H1 (cell line): ENCODE measurements at regions not wholly inside any gene's neighbourhood (a gene's known extent, or its start where the extent isn't known, plus 50 kb on each side); places are given as distances from the start of the nearest gene placed in this dataset.

Experiments
- ATF3 ChIP-seq: IDR thresholded peaks from 2 replicates; pipeline ENCODE4 v1.6.1; 2011; ENCODE audit warnings: low read depth, mild to moderate bottlenecking, low read length; ENCODE audit not compliant: insufficient read depth
- BRCA1 ChIP-seq: IDR thresholded peaks from 2 replicates; pipeline ENCODE4 v1.6.1; 2012; ENCODE audit warnings: low read depth, low read length, improper control_type of control experiment
- CREB1 ChIP-seq: IDR thresholded peaks from 2 replicates; pipeline ENCODE4 v1.6.1; 2012; ENCODE audit warnings: inconsistent platforms
- CTCF ChIP-seq, 3 experiments: IDR thresholded peaks; 1 replicate in 2 of 3; 2 replicates in 1 of 3; pipeline versions ENCODE4 v1.5.1 to v1.6.1; 2011; ENCODE audit warnings: low read length in 3 of 3, mild to moderate bottlenecking in 3 of 3, inconsistent platforms in 2 of 3, low read depth in 1 of 3, moderate library complexity in 1 of 3; ENCODE audit not compliant: insufficient read depth in 1 of 3; ENCODE audit errors: control extremely low read depth in 1 of 3
- EP300 ChIP-seq, 2 experiments: IDR thresholded peaks; 1 replicate in 1 of 2; 2 replicates in 1 of 2; pipeline ENCODE4 v1.6.1; 2011 to 2012; ENCODE audit warnings: low read depth in 2 of 2, low read length in 2 of 2, mild to moderate bottlenecking in 2 of 2, borderline replicate concordance in 1 of 2, inconsistent platforms in 1 of 2, moderate library complexity in 1 of 2
- EZH2 ChIP-seq: fragments of 200-600 bp; sonication (generic); IDR thresholded peaks from 2 replicates; pipeline ENCODE4 v1.7.1; 2012; ENCODE audit warnings: low read depth, mild to moderate bottlenecking, moderate library complexity, low read length, inconsistent platforms; ENCODE audit not compliant: severe bottlenecking
- JUN ChIP-seq: IDR thresholded peaks from 2 replicates; pipeline ENCODE4 v1.6.1; 2011; ENCODE audit warnings: low read depth, mild to moderate bottlenecking, improper control_type of control experiment, low read length
- POLR2AphosphoS5 ChIP-seq: IDR thresholded peaks from 2 replicates; pipeline ENCODE4 v1.6.1; 2011; ENCODE audit warnings: low read depth, low read length
- RXRA ChIP-seq: IDR thresholded peaks from 2 replicates; pipeline ENCODE4 v1.6.1; 2011; ENCODE audit warnings: low read depth, mild to moderate bottlenecking, low read length, moderate library complexity; ENCODE audit not compliant: insufficient read depth
- SRF ChIP-seq: IDR thresholded peaks from 2 replicates; pipeline ENCODE4 v1.6.1; 2011; ENCODE audit warnings: mild to moderate bottlenecking, low read depth, low read length, moderate library complexity
- TAF1 ChIP-seq: IDR thresholded peaks from 2 replicates; pipeline ENCODE4 v1.6.1; 2011; ENCODE audit warnings: mild to moderate bottlenecking, low read depth, low read length
- ZNF274 ChIP-seq: IDR thresholded peaks from 2 replicates; pipeline ENCODE4 v1.7.0; 2012; ENCODE audit warnings: low read length, borderline replicate concordance; ENCODE audit errors: extremely low read depth

GRCh38 chr3:80331494-80332170 is 563.8 kb upstream of the ROBO1 start:
- TF ChIP-seq TAF1 (no peak), SRF (no peak), JUN (no peak), ZNF274 (no peak), EP300 (IDR thresholded peaks at IDR 0.05; ENCODE audit: borderline replicate concordance in 1 of 2, low read depth in 2 of 2, low read length in 2 of 2) (no peak), CTCF (IDR thresholded peaks at IDR 0.05; ENCODE audit: control extremely low read depth in 1 of 3, insufficient read depth in 1 of 3, low read depth in 1 of 3, low read length in 3 of 3) (no peak), POLR2AphosphoS5 (no peak), CREB1 (no peak), ATF3 (no peak), RXRA (no peak), BRCA1 (no peak), EZH2 (no peak)
